Heart left ventricle (tissue), 13 donors: ENCODE measurements at regions not wholly inside any gene's neighbourhood (a gene's known extent, or its start where the extent isn't known, plus 50 kb on each side); places are given as distances from the start of the nearest gene placed in this dataset.

ENCODE experiments used
- POLR2A ChIP-seq, 2 donors: fragments of 450-650 bp; IDR thresholded peaks; one replicate each; pipeline ENCODE4 v1.6.1; 2017; ENCODE audit warnings: antibody characterized with exemption in 2 of 2, mild to moderate bottlenecking in 2 of 2, moderate library complexity in 2 of 2
- TF ChIP-seq, protein P1 (sequence below), 12 donors: fragments of 200-600 bp; sonication (generic) in 4 of 12; IDR thresholded peaks; one replicate each; pipeline versions ENCODE4 v1.5.0 to v1.8.0; 2018 to 2022; ENCODE audit warnings: antibody characterized with exemption in 12 of 12, mild to moderate bottlenecking in 5 of 12
- donor health status: ischemic (EF 13 %, LVEDD 7.1; RV severe dilation, severe dysfunction).
- donor health status: DM: no; HTN: yes; CAD: no.
- donor health status: DM: no; HTN: no; CAD: no.
- donor health status: ischemic (EF 25% LVEDD 6.9; RV normal size, moderate dysfunction).
- donor health status: ischemic (EF 25% LVEDD 5.7; RV mildly dilated, moderate dysfunction).
- donor health status: ischemic (EF 35%, LVEDD 5.7; RV mildly dilated, moderate dysfunction).
- donor health status: nonischemic (EF 11% LVEDD 7.7; RV severe dilation, severe dysfunction).
- donor health status: DM: yes; HTN: yes; CAD: no.
- donor health status: PGD.
- donor health status: ischemic (EF 29% LVEDD 5.4; RV normal size, mild dysfunction).
- donor health status: nonischemic (EF 23%, LVEDD 6.1; RV moderate dilation, normal function).

DNA sequence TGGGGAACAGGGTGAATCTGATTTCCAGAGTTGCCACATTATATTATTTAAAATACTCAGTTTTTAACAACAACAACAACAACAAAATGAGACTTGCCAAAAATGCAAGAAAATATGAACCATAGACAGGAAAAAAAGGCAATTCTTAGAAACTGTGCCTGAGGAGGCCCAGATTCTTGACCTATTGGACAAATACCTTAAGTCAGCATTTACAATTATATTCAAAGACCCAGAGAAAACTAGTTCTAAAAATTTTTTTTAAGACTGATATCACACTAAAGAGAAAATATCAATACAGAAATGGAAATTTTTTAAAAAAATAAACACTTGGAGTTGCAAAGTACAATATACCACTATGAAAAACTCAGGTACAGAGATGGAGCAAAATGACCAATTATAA is 152.8 kb upstream of the LYPLAL1 start:
- TF ChIP-seq, protein P1, sequence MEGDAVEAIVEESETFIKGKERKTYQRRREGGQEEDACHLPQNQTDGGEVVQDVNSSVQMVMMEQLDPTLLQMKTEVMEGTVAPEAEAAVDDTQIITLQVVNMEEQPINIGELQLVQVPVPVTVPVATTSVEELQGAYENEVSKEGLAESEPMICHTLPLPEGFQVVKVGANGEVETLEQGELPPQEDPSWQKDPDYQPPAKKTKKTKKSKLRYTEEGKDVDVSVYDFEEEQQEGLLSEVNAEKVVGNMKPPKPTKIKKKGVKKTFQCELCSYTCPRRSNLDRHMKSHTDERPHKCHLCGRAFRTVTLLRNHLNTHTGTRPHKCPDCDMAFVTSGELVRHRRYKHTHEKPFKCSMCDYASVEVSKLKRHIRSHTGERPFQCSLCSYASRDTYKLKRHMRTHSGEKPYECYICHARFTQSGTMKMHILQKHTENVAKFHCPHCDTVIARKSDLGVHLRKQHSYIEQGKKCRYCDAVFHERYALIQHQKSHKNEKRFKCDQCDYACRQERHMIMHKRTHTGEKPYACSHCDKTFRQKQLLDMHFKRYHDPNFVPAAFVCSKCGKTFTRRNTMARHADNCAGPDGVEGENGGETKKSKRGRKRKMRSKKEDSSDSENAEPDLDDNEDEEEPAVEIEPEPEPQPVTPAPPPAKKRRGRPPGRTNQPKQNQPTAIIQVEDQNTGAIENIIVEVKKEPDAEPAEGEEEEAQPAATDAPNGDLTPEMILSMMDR (IDR thresholded peaks at IDR 0.05), result no peak
- no peak for TF ChIP-seq POLR2A (IDR thresholded peaks at IDR 0.05)
